Stimulated activated CD4-positive, alpha-beta T cell treated with anti-CD3 and anti-CD28 coated beads, Interleukin-2, amount 100 ng/mL, for 48 hours (primary cell): ENCODE measurements at regions not wholly inside any gene's neighbourhood (a gene's known extent, or its start where the extent isn't known, plus 50 kb on each side); places are given as distances from the start of the nearest gene placed in this dataset.

Experiments used
- DNase-seq, 2 donors: peaks; one replicate each; pipeline ENCODE4 v3.0.0-alpha.2; 2020

DNA sequence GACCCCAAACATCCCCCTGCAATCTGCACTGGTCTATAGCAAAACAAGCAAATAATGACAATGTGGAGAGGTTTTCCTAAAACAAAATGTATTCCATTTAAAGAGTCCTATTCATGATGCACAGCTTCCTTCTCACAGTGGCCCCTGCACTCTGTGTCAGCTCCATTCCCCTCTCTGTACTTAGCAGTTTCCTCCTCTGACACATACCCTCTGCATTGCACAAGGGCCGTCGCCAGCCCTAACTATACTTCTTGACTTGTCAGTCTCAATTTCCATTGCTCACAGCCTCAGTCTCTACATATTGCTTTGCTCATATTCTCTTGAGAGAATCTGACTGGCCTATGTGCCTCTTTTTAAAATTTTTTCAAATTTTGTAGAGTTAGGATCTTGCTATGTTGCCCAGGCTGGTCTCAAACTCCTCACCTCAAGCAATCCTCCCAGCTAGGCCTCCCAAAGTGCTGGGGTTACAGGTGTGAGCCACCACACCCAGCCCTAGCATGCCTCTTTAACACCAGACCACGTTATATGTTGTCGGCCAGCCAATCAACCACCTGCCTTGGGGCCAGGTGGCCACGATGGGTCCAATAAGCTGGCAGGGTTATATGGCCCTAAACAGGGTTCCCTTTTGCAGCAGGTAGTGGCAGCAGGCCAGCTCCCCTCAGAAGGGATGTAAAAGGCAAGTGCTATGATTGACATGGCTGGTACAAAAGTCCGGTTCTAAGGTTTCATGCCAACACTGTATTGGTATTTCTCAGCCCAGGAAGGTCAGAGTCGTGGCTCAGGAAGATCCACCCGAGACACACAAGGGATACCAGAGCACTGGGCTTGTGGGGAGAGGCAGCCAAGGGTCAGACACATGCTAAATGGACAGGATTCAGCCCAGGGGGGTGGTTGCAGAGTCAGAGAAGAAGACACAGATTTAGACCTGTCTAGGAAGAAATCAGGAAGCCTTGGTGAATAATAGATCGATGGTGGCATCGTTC is 59.0 kb upstream of the SMAD3 start:
- no peak for DNase-seq

DNA sequence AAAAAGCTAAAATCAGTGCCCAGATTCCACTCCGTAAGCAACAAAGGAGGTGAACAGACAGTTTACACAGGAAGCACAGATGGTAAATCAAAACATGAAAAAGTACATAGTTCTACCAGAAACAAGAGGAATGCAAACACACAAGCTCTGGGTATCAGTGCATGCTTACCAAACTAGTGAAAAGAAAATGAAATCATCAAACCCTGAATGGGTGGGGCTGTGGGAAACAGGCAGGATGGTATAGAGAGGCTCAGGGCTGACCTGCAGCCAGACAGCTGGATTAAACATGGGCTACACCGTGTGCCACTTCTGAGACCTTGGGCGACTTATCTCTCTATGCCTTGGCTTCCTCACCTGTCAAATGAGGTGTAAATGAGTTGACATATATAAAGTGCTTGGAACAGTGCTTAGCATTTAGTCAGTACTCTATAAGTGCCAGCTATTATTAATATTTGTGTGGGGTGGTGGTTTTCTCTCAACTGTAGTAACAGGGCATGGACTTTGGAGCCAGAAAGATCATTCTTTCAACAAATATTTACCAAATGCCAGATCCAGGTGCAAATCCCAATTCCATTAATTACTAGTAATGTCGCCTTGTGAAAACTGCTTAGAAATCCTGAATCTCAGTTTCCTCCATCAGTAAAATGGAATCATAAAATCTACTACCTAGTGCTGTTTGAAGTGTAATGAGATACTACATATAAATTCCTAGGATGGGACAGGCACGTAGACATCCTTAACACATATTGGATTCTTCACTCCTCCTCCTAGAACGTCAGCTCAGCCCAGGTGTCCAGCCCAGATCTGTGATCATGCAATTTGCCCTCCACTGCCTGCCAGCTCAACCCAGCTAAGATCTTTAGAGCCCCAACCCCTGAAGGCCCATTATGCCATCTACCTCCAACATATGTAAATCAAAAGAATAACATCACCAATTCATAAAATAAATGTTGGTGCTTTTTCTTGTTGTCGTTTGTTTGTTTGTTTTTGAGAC is 55.5 kb upstream of the SMAD3 start:
- DNase-seq = no peak

DNA sequence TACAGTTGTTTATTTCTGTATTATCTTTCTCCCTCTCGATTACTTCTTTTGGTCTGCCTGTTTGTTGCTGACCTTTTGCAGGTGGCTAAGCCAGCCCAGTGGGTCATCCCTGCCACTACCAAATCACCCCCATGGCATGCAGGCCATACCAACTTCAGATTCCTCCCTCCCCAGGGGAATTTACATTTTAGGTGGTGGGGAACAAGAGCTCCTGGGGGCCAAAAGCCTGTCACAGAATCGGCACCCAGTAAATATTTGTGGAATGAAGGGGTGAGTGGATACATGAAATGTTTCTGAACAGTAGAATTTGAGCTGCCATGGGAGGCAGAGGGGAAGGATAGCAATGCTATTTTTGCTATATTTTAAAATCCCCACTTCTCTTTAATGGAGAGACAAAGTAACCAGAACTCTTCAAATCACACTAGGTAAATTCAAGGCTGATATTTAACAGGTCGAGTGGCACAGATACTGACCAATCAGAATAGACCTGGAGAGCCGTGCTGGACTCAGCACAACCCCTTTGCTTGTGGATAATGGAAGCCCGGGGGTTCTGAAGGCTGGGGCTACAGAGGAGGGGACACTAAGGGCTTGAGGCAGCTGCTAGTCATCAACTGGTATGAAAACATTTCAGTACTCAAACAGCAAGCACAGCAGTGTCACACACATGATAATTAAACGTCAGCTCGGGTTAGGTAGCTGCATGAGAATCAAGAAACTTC is 54.3 kb upstream of the SMAD3 start:
- DNase-seq = no peak

DNA sequence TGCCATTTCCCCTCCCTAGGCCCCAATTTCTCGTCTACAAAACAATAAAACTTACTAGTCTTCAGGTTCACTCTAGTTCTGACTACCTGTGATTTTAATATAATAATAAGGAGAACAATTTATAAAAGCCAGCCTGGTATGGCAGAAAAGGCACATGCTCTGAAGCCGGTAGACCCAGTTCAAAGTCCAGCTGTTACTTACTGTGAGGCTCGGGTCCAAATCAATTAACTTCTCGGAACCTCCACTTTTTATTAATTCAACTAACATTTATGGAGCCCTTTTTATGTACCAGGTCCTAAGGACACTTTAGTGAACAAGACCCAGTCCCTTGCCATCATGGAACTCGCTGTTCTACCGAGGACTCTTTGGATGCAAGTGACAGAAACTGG is 53.8 kb upstream of the SMAD3 start:
- no peak for DNase-seq

DNA sequence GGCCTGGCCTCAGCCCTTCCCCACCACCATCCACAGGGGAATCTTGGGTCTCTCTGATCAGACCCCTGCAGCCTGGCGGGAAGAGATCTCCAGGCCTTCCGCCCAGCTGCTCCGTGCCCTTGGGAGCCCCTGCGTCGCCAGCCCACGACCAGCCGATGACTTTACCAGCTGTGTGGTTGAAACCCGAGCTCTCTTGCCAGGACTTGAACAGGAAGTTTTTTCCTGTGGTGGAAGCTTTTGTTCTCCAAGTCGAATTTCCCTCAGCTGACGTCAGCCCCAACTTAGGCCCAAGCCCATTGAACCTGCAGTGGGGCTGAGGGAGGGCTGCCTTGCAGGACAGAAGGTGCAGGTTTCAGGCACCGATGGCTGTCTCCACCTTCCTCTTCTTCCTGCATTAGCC is 51.7 kb upstream of the SMAD3 start:
- DNase-seq = no peak
